HEK293T (cell line): ENCODE measurements at regions not wholly inside any gene's neighbourhood (a gene's known extent, or its start where the extent isn't known, plus 50 kb on each side); places are given as distances from the start of the nearest gene placed in this dataset.

Source experiments
- CTCF ChIA-PET: fragments of 350-600 bp; formaldehyde crosslinking; extraction: SDS; loops from one replicate; lab custom pipeline; 2021; ENCODE audit warnings: antibody characterized with exemption, inconsistent platforms; lab: Yijun Ruan, JAX
- POLR2A ChIA-PET: fragments of 350-600 bp; formaldehyde crosslinking; extraction: SDS; loops from one replicate; lab custom pipeline; 2020; ENCODE audit warnings: antibody characterized with exemption, inconsistent platforms; lab: Yijun Ruan, JAX
- DNase-seq: peaks from one replicate; pipeline ENCODE4 v3.0.0; 2012; ENCODE audit warnings: mixed read lengths; ENCODE audit errors: extremely low spot score
- ARNT ChIP-seq: fragments of 450-650 bp; IDR thresholded peaks from 2 replicates; pipeline ENCODE4 v1.6.1; 2017; ENCODE audit warnings: mild to moderate bottlenecking
- BHLHE40 ChIP-seq: fragments of 450-650 bp; IDR thresholded peaks from 2 replicates; pipeline ENCODE4 v1.6.1; 2016; ENCODE audit warnings: mild to moderate bottlenecking, moderate library complexity, borderline replicate concordance
- CTBP1 ChIP-seq: fragments of 450-650 bp; IDR thresholded peaks from 2 replicates; pipeline ENCODE4 v1.6.1; 2016; ENCODE audit warnings: borderline replicate concordance
- ELF4 ChIP-seq: fragments of 450-650 bp; IDR thresholded peaks from 2 replicates; pipeline ENCODE4 v1.6.1; 2017; ENCODE audit warnings: antibody characterized with exemption
- FOXA1 ChIP-seq: fragments of 450-650 bp; IDR thresholded peaks from 2 replicates; pipeline ENCODE4 v1.6.1; 2016; ENCODE audit warnings: mild to moderate bottlenecking
- FOXK2 ChIP-seq: fragments of 450-650 bp; IDR thresholded peaks from 2 replicates; pipeline ENCODE4 v1.6.1; 2016; ENCODE audit warnings: mild to moderate bottlenecking
- FOXM1 ChIP-seq: fragments of 450-650 bp; IDR thresholded peaks from 2 replicates; pipeline ENCODE4 v1.6.1; 2017; ENCODE audit warnings: mild to moderate bottlenecking, borderline replicate concordance
- HDGF ChIP-seq: fragments of 450-650 bp; IDR thresholded peaks from 2 replicates; pipeline ENCODE4 v1.6.1; 2017; ENCODE audit warnings: antibody characterized with exemption, borderline replicate concordance
- L3MBTL2 ChIP-seq: fragments of 450-650 bp; conservative IDR thresholded peaks from 2 replicates; pipeline ENCODE4 v1.6.1; 2016; ENCODE audit warnings: mild to moderate bottlenecking
- LEF1 ChIP-seq: fragments of 450-650 bp; IDR thresholded peaks from 2 replicates; pipeline ENCODE4 v1.6.1; 2017; ENCODE audit warnings: mild to moderate bottlenecking, borderline replicate concordance
- NFRKB ChIP-seq: fragments of 450-650 bp; IDR thresholded peaks from 2 replicates; pipeline ENCODE4 v1.6.1; 2016; ENCODE audit warnings: mild to moderate bottlenecking, moderate library complexity
- SP1 ChIP-seq: fragments of 450-650 bp; IDR thresholded peaks from 2 replicates; pipeline ENCODE4 v1.6.1; 2017
- SUZ12 ChIP-seq: fragments of 450-650 bp; IDR thresholded peaks from 2 replicates; pipeline ENCODE4 v1.6.1; 2016; ENCODE audit warnings: mild to moderate bottlenecking
- TARDBP ChIP-seq: fragments of 450-650 bp; IDR thresholded peaks from 2 replicates; pipeline ENCODE4 v1.6.1; 2016
- ZNF384 ChIP-seq: fragments of 450-650 bp; IDR thresholded peaks from 2 replicates; pipeline ENCODE4 v1.6.1; 2016
- TF ChIP-seq, protein P1 (sequence below): fragments of 450-650 bp; IDR thresholded peaks from 2 replicates; pipeline ENCODE4 v1.6.1; 2016

DNA sequence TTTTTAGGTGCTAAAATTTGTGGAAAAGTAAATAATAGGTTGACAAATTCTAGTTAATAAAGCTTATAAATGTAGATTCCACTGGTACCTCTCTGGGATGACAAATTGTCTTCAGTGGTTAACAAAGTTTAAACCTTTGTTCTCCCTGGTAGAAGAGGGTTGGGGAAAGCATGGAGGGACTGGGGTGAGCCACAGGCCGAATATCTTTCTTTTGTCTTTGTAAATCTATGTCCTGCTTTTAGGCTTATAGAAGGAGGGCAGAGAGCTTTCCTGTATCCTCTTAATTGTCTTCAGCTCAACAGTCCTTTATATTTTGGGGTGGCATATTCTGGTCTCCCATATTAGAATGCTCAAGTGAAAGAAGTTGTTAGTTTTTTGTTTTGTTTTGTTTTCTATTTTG, 142.2 kb upstream of the CNOT2 start:
- POLR2A ChIA-PET = no interaction called here
- no peak for DNase-seq
- CTCF ChIA-PET = no interaction called here
- TF ChIP-seq SUZ12 = no peak
- TF ChIP-seq CTBP1 = no peak
- TF ChIP-seq ELF4 = no peak
- no peak for TF ChIP-seq LEF1
- no peak for TF ChIP-seq TARDBP
- no peak for TF ChIP-seq L3MBTL2
- TF ChIP-seq HDGF = no peak
- no peak for TF ChIP-seq ARNT
- TF ChIP-seq FOXM1 = no peak
- TF ChIP-seq, protein P1, sequence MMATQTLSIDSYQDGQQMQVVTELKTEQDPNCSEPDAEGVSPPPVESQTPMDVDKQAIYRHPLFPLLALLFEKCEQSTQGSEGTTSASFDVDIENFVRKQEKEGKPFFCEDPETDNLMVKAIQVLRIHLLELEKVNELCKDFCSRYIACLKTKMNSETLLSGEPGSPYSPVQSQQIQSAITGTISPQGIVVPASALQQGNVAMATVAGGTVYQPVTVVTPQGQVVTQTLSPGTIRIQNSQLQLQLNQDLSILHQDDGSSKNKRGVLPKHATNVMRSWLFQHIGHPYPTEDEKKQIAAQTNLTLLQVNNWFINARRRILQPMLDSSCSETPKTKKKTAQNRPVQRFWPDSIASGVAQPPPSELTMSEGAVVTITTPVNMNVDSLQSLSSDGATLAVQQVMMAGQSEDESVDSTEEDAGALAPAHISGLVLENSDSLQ = no peak

DNA sequence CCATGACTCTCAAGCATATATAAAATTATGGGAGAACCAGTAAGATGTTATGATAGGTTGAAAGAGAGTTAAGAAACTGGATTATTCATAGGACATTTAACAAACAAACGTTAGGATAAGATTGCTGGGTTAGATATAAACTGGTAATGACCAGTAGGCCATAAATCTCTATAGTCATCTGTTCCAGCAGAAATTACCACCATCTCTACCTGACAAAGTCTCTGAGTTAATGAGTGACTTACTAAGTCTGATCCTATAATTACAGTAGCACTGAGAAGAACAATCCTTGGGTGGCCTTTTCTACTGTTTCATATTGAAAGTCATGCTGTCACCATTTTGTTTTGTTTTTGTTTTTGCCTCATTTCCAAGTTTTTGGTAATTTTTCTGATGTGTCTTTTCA, 136.9 kb upstream of the CNOT2 start:
- ChIA-PET CTCF (no interaction called here), POLR2A (no interaction called here)
- TF ChIP-seq NFRKB = no peak
- no peak for TF ChIP-seq FOXK2
- TF ChIP-seq ZNF384 = no peak
- TF ChIP-seq SUZ12 = no peak
- no peak for TF ChIP-seq FOXM1
- no peak for TF ChIP-seq CTBP1
- TF ChIP-seq, protein P1 = no peak
- TF ChIP-seq ARNT = no peak
- no peak for DNase-seq

DNA sequence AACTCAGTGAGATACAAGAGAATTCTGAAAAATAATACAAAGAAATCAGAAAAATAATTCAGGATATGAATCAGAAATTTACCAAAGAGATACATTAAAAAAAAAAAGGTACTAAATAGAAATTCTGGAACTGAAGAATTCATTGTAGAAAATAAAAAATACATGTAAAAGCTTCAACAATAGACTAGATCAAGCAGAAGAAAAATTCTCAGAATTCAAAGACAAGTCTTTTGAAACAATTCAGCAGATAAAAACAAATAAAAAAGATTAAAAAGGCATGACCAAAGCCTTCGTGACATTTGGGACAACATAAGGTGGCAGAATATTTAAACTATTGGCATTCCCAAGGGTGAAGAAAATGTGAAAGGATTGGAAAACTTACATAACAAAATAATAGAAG, 133.1 kb upstream of the CNOT2 start:
- DNase-seq = no peak
- TF ChIP-seq HDGF (no peak), L3MBTL2 (no peak), BHLHE40 (no peak), FOXM1 (no peak), FOXA1 (no peak), CTBP1 (no peak), ARNT (no peak), SP1 (no peak), NFRKB (no peak)
- POLR2A ChIA-PET = no interaction called here
- CTCF ChIA-PET = no interaction called here

DNA sequence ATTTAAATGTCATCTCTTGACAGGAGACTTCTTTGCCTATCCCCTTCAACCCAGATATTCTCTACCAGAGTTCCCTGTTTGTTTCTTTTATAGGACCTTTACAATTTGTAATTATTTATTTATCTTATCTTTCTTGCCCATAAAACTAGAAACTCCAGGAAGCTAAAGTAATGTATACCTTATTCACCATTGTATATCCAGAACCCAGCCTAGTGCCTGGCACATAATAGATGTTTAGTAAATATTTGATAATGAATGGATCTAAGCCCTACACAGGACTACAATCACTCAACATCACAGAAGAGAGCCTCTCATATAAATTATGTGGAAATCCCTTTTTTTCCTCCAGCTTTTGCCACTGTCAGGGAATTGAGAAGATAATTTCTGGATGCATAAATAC, 125.6 kb upstream of the CNOT2 start:
- ChIA-PET POLR2A (no interaction called here), CTCF (no interaction called here)
- TF ChIP-seq FOXA1 = no peak
- no peak for TF ChIP-seq NFRKB
- TF ChIP-seq FOXM1 = no peak
- TF ChIP-seq, protein P1 = no peak
- TF ChIP-seq ELF4 = no peak
- no peak for TF ChIP-seq ARNT
- TF ChIP-seq TARDBP = no peak
- no peak for TF ChIP-seq SUZ12
- TF ChIP-seq CTBP1 = no peak
- TF ChIP-seq ZNF384 = no peak
- TF ChIP-seq SP1 = no peak
- no peak for TF ChIP-seq BHLHE40
- no peak for TF ChIP-seq FOXK2

DNA sequence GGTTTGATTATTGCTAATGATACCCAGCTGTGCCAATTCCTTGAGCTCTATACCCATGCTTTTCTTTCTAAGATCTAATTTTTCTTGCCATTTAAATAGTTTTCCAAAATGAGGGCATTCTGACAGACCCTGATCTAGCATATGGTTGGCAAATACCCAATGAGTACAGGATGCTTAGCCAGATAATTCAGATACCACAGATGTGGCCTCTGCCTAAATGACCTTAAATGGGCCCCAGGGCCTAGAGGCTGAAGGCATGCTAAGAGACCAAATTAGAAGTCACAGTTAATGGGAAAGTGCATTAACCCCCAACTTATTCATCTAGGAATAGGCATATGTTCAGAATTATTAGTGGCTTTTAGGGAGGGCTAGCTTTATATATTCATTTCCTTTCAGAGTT, 122.3 kb upstream of the CNOT2 start:
- no peak for DNase-seq
- TF ChIP-seq BHLHE40 (no peak), FOXK2 (no peak), TARDBP (no peak), ZNF384 (no peak), CTBP1 (no peak), SP1 (no peak), SUZ12 (no peak), FOXM1 (no peak), LEF1 (no peak), ARNT (no peak), ELF4 (no peak), HDGF (no peak), NFRKB (no peak), FOXA1 (no peak), L3MBTL2 (no peak)
- TF ChIP-seq, protein P1 = no peak
- POLR2A ChIA-PET = no interaction called here
- CTCF ChIA-PET = no interaction called here

More for the DNA sequence above, 125.6 kb upstream of the CNOT2 start:
- DNase-seq = no peak

DNA sequence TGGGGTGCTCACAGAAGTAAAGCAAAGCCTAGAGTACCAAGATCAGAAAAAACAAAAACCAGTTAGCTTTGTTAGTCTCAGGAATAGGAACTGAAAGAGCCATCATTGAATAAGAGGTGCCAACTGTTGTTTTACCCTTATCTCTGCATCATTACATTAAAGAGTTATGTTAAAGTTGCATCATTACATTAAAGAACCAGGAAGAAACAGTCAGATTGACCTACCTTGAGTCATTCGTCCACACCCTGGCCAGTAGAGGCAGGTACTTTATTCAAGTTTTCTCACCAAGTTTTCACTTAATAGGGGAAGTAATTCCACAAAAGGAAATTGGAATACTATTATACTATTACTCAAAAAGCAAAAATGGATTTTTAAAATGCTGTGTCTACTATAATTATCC, 121.7 kb upstream of the CNOT2 start:
- ChIA-PET POLR2A (no interaction called here), CTCF (no interaction called here)
- no peak for TF ChIP-seq SUZ12
- no peak for TF ChIP-seq FOXM1
- no peak for DNase-seq

DNA sequence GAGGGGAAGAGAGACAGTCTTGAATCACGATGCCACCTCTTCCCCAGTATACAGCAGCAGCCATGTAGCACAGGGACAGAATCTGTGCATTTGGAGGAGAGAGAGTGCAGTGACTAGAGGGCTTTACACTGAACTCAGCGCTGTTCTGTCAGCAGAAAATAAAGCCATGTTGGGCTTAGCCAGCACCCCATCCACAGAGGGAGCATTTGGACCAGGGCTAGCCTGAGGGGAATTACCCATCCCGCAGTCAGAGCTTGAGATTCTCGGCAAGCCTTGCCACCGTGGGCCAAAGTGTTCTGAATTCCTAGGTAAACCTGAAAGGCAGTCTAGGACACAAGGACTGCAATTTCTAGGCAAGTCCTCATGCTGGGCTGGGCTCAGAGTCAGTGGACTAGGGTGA, 120.4 kb upstream of the CNOT2 start:
- TF ChIP-seq FOXK2 = no peak
- no peak for TF ChIP-seq SUZ12
- TF ChIP-seq ELF4 = no peak
- TF ChIP-seq, protein P1 = no peak
- TF ChIP-seq SP1 = no peak
- TF ChIP-seq ARNT = no peak
- no peak for TF ChIP-seq BHLHE40
- TF ChIP-seq CTBP1 = no peak
- no peak for TF ChIP-seq HDGF
- no peak for TF ChIP-seq L3MBTL2
- no peak for TF ChIP-seq FOXM1
- TF ChIP-seq FOXA1 = no peak
- TF ChIP-seq NFRKB = no peak
- TF ChIP-seq ZNF384 = no peak
- no peak for TF ChIP-seq TARDBP
- no peak for TF ChIP-seq LEF1
- CTCF ChIA-PET = no interaction called here
- POLR2A ChIA-PET = no interaction called here

More for the DNA sequence above, 120.4 kb upstream of the CNOT2 start:
- DNase-seq = no peak
